Myocyte (in vitro differentiated cells): ENCODE measurements at regions not wholly inside any gene's neighbourhood (a gene's known extent, or its start where the extent isn't known, plus 50 kb on each side); places are given as distances from the start of the nearest gene placed in this dataset.
"Not testable (repeated sequence)": the region's sequence is repeated elsewhere in the genome, so short reads cannot be mapped to it uniquely, and the experiment has no call there.

Source experiments
- DNase-seq: peaks from one replicate; pipeline ENCODE4 v3.0.0-alpha.2; 2012; ENCODE audit warnings: low read depth

- DNase-seq = no peak
Observed at GRCh38 chr20:1811621-1812498, 83.3 kb upstream of the SIRPA start.

GRCh38 chr20:1810926-1811620, 84.1 kb upstream of the SIRPA start:
- no peak for DNase-seq

GRCh38 chr20:1810572-1810925, 84.7 kb upstream of the SIRPA start:
- no peak for DNase-seq

- no peak for DNase-seq
Observed at GRCh38 chr20:1809611-1810510, 85.3 kb upstream of the SIRPA start.

GRCh38 chr20:1809131-1809572, 86.1 kb upstream of the SIRPA start:
- DNase-seq = peak; percentile 63

GRCh38 chr20:1808101-1808500, 87.1 kb upstream of the SIRPA start:
- no peak for DNase-seq

GRCh38 chr20:1807394-1807793, 87.8 kb upstream of the SIRPA start:
- DNase-seq = no peak

- DNase-seq = no peak
Observed at GRCh38 chr20:1806456-1806855, 88.8 kb upstream of the SIRPA start.

- no peak for DNase-seq
Observed at GRCh38 chr20:1805816-1806215, 89.4 kb upstream of the SIRPA start.

GRCh38 chr20:1805161-1805581, 90.0 kb upstream of the SIRPA start:
- no peak for DNase-seq

- DNase-seq = no peak
Observed at GRCh38 chr20:1804554-1804956, 90.7 kb upstream of the SIRPA start.

GRCh38 chr20:1803932-1804501, 91.2 kb upstream of the SIRPA start:
- DNase-seq = no peak

- DNase-seq = no peak
Observed at GRCh38 chr20:1803061-1803931, 91.9 kb upstream of the SIRPA start.

GRCh38 chr20:1802385-1803060, 92.7 kb upstream of the SIRPA start:
- peak; percentile 66 for DNase-seq

GRCh38 chr20:1801929-1802306, 93.3 kb upstream of the SIRPA start:
- DNase-seq = no peak

GRCh38 chr20:1801225-1801928, 93.8 kb upstream of the SIRPA start:
- peak; percentile 62 for DNase-seq

GRCh38 chr20:1800777-1801176, 94.4 kb upstream of the SIRPA start:
- no peak for DNase-seq

GRCh38 chr20:1800180-1800579, 95.0 kb upstream of the SIRPA start:
- DNase-seq = no peak

GRCh38 chr20:1799746-1800145, 95.5 kb upstream of the SIRPA start:
- not testable (repeated sequence) for DNase-seq
